22Rv1 (cell line): ENCODE measurements at regions not wholly inside any gene's neighbourhood (a gene's known extent, or its start where the extent isn't known, plus 50 kb on each side); places are given as distances from the start of the nearest gene placed in this dataset.

Experiments
- H3K27ac ChIP-seq: fragments of 450-650 bp; 2 replicates; pipeline ENCODE4 v1.5.1; 2017
- CTCF ChIP-seq: fragments of 450-650 bp; IDR thresholded peaks from 2 replicates; pipeline ENCODE4 v1.5.1; 2017; ENCODE audit warnings: mild to moderate bottlenecking
- ZFX ChIP-seq: fragments of 450-650 bp; IDR thresholded peaks from 2 replicates; pipeline ENCODE4 v1.6.1; 2017; ENCODE audit warnings: antibody characterized with exemption, borderline replicate concordance

DNA sequence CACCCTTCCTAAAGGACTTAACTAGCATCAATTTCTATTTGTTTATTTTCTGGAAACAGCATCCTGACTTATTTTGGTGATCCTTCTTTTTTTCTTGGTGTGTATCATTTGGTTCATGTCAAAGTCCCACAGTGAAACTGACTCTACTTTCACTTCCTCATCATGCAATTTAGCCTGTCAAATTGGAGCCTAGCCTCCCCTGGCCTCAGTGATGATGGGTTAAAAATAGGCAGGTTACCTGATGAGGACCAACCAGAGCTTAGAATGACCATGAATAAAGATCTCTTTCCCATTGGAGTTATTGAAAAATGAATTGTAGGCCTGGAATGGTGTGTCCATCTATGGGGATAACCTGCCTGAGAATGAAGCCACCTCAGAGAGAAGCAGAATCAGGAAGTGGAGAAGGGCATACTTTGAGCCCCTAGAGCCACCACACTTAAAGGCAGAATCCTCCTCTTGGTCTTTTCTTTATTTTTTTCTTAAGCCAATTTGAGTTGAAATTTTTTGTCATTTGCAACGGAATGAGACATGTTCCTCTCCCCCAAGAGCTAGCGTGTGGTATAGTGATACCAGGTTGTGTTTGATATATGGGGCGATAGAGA is 105.6 kb downstream of the BTBD3 start:
- H3K27ac ChIP-seq, result no peak overlapping the region
- TF ChIP-seq ZFX (no peak), CTCF (no peak)

GRCh38 chr20:12028771-12029170 is 111.1 kb downstream of the BTBD3 start:
- H3K27ac ChIP-seq, result no peak overlapping the region
- TF ChIP-seq CTCF, result no peak
- TF ChIP-seq ZFX, result no peak

DNA sequence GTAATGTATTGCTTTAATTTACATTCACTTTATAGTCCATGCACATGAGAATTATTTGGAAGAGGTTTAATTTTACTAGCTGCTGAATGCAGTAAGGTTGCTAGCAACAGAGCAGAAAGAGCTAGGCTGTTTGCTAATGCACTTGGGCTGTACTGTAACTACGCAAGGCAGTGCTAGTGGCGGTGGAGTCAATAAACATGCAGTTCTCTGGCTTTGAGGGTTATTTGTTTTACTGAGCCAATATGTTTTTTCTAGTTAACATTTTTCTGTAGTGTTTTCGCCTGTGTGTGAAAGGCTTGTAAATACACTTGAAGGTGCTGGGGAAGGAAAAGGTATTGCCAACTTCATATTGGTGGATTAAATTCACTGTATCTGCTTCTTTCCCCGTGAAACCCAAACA is 112.8 kb downstream of the BTBD3 start:
- no peak for TF ChIP-seq CTCF
- no peak for TF ChIP-seq ZFX
- no peak overlapping the region for H3K27ac ChIP-seq

DNA sequence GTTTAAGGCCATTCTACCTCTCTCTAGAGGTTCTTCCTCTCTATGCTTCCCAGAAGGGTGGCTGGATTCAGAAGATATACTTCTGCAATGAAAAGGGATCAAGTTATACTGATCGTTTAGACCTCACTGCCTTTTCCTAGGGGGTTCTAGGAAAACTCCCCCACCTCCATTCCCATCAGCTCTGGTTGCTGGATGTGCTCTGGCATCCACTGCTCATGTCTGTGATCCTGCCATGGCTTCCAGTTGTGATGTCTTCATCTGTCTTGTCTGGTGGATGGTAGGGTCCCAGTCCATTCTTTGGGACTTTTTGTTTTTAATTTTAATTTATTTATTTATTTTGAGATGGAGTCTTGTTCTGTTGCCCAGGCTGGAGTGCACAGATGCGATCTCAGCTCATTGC is 118.4 kb downstream of the BTBD3 start:
- no peak overlapping the region for H3K27ac ChIP-seq
- TF ChIP-seq CTCF (no peak), ZFX (no peak)

DNA sequence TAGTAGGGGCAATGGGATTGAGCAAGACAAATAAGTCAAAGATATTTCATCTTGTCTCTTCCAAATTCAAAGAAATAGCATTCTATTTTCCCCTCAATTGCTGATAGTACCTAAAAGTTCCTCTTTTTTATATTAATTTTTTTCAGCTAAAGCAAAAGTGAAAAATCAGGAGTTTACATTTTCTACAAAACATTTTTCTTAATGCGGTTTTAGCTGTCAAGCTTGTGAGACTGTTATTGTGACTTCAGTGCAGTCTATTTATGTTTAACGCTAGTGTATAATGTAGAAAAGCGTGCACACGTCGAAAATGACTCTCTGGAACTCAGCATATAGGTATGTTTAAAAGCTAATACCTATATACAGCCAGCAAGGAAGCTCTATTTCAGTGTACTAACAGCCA is 119.8 kb downstream of the BTBD3 start:
- TF ChIP-seq ZFX (no peak), CTCF (no peak)
- no peak overlapping the region for H3K27ac ChIP-seq

DNA sequence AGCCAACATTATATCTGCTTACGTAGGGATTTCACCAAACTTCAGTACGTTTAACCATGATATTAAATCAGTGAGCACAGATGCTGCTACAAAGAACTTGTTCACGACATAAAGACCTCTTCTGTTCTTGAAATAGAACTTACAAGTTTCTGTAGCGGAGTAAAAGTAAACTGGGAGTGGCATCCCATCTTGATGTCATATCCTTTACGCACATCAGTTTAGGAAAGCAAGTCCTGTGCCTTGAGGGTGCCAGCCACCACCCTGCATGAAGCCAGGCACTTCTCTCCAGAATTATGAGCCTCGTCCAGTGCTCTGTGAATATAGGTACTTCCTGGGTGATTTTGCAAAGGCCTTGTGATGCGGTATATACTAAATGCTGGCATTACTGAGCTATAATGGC is 122.6 kb downstream of the BTBD3 start:
- no peak overlapping the region for H3K27ac ChIP-seq
- TF ChIP-seq ZFX (no peak), CTCF (no peak)

DNA sequence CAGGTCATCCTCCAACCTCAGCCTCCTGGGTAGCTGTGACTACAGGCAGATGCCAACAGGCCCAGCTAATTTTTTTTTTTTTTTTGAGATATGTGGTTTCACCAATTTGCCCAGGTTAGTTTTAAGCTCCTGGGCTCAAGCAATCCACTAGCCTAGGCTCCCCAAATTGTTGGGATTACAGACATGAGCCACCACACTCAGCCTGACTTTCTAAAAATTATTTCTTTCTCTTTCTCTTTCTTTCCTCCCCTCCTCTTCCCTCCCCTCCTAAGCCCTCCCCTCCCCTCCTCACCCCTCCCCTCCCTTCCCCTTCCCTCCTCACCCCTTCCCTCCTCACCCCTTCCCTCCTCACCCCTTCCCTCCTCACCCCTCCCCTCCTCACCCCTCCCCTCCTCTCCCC is 127.3 kb downstream of the BTBD3 start:
- H3K27ac ChIP-seq, result no peak overlapping the region
- TF ChIP-seq ZFX, result no peak

GRCh38 chr20:12047838-12048432 is 130.2 kb downstream of the BTBD3 start:
- TF ChIP-seq ZFX (no peak), CTCF (no peak)
- H3K27ac ChIP-seq, result no peak overlapping the region
